MM.1S (cell line): ENCODE measurements at regions not wholly inside any gene's neighbourhood (a gene's known extent, or its start where the extent isn't known, plus 50 kb on each side); places are given as distances from the start of the nearest gene placed in this dataset.

ENCODE experiments used
- DNase-seq: peaks from one replicate; pipeline ENCODE4 v3.0.0-alpha.2; 2015
- H2AFZ ChIP-seq: fragments of 300-600 bp; sonication (generic); 2 replicates; pipeline ENCODE4 v1.6.0; 2016; ENCODE audit warnings: antibody characterized with exemption, low read length
- H3F3A ChIP-seq: fragments of 300-600 bp; sonication (generic); 2 replicates; pipeline ENCODE4 v1.6.1; 2016; ENCODE audit warnings: mild to moderate bottlenecking, antibody characterized with exemption, low read length, moderate library complexity, mixed read lengths; ENCODE audit not compliant: insufficient read depth
- H3K27ac ChIP-seq: fragments of 300-600 bp; sonication (generic); 2 replicates; pipeline ENCODE4 v1.5.1; 2016; ENCODE audit warnings: mild to moderate bottlenecking, low read length
- H3K27me3 ChIP-seq: fragments of 300-600 bp; sonication (generic); replicated peaks from 2 replicates; pipeline ENCODE4 v1.6.0; 2016; ENCODE audit warnings: low read length; ENCODE audit not compliant: insufficient read depth
- H3K36me3 ChIP-seq: fragments of 300-600 bp; sonication (generic); replicated peaks from 2 replicates; pipeline ENCODE4 v1.6.1; 2016; ENCODE audit warnings: mild to moderate bottlenecking, low read length, mixed read lengths; ENCODE audit not compliant: insufficient read depth
- H3K4me1 ChIP-seq: fragments of 300-600 bp; sonication (generic); 2 replicates; pipeline ENCODE4 v1.6.1; 2016; ENCODE audit warnings: low read length, mixed read lengths
- H3K4me2 ChIP-seq: fragments of 300-600 bp; sonication (generic); 2 replicates; pipeline ENCODE4 v1.6.0; 2016; ENCODE audit warnings: low read depth, low read length
- H3K4me3 ChIP-seq: fragments of 300-600 bp; sonication (generic); 2 replicates; pipeline ENCODE4 v1.5.1; 2016; ENCODE audit warnings: low read length, mixed read lengths
- H3K79me2 ChIP-seq: fragments of 300-600 bp; sonication (generic); 2 replicates; pipeline ENCODE4 v1.6.1; 2016; ENCODE audit warnings: mixed run types, low read length, mixed read lengths
- H3K9ac ChIP-seq: fragments of 300-600 bp; sonication (generic); 2 replicates; pipeline ENCODE4 v1.6.1; 2016; ENCODE audit warnings: low read length, mixed read lengths
- H3K9me2 ChIP-seq: fragments of 300-600 bp; sonication (generic); replicated peaks from 2 replicates; pipeline ENCODE4 v1.6.1; 2016; ENCODE audit warnings: mild to moderate bottlenecking, low read length, mixed read lengths; ENCODE audit not compliant: insufficient read depth
- H3K9me3 ChIP-seq: fragments of 300-600 bp; sonication (generic); replicated peaks from 2 replicates; pipeline ENCODE4 v1.6.1; 2016; ENCODE audit warnings: mild to moderate bottlenecking, low read length, mixed read lengths; ENCODE audit not compliant: insufficient read depth
- H4K20me1 ChIP-seq: fragments of 300-600 bp; sonication (generic); 2 replicates; pipeline ENCODE4 v1.6.1; 2016; ENCODE audit warnings: mild to moderate bottlenecking, low read length, moderate library complexity, mixed read lengths; ENCODE audit not compliant: insufficient read depth
- EZH2 ChIP-seq: fragments of 300-600 bp; sonication (generic); optimal IDR thresholded peaks from 2 replicates; pipeline ENCODE3; 2017; ENCODE audit warnings: low read depth, mild to moderate bottlenecking, antibody characterized with exemption, low read length, mixed read lengths
- EZH2phosphoT487 ChIP-seq: fragments of 300-600 bp; sonication (generic); IDR thresholded peaks from 2 replicates; pipeline ENCODE4 v1.6.1; 2018; ENCODE audit warnings: antibody characterized with exemption, low read length
- TF ChIP-seq, protein P1 (sequence below): fragments of 300-600 bp; sonication (generic); IDR thresholded peaks from 2 replicates; pipeline ENCODE4 v1.5.1; 2016; ENCODE audit warnings: antibody characterized with exemption, low read length, mixed read lengths

DNA sequence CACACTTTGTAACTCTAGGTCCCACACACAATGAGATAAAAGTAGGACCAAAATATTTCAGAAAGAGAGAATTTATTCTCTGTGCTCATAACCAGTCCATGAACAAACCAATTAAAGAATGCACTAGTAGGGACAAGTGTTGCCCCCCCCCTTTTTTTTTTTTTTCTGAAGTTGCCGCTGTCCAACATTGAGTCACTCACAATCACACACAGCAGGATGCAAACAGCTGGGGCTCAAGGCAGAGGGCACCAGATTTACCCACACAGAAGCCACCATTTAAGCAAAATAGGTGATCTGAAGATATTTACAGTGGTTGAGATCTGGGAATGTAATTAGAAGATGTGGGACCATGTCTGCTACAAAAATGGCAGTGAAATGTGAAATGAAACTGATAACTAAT lies 850.9 kb upstream of the SLIT2 start:
- Histone ChIP-seq H3K4me3 (no peak overlapping the region), H2AFZ (no peak overlapping the region), H3K9me2 (no peaks in the 10 kb centered on the region), H3K27ac (no peak overlapping the region), H3F3A (no peaks in the 10 kb centered on the region), H3K79me2 (no peaks in the 10 kb centered on the region), H3K4me2 (no peak overlapping the region), H3K9ac (no peak overlapping the region), H4K20me1 (no peaks in the 10 kb centered on the region), H3K9me3 (no peaks in the 10 kb centered on the region), H3K36me3 (no peaks in the 10 kb centered on the region), H3K27me3 (no peaks in the 10 kb centered on the region), H3K4me1 (no peaks in the 10 kb centered on the region)
- no peak for TF ChIP-seq EZH2
- TF ChIP-seq, protein P1, sequence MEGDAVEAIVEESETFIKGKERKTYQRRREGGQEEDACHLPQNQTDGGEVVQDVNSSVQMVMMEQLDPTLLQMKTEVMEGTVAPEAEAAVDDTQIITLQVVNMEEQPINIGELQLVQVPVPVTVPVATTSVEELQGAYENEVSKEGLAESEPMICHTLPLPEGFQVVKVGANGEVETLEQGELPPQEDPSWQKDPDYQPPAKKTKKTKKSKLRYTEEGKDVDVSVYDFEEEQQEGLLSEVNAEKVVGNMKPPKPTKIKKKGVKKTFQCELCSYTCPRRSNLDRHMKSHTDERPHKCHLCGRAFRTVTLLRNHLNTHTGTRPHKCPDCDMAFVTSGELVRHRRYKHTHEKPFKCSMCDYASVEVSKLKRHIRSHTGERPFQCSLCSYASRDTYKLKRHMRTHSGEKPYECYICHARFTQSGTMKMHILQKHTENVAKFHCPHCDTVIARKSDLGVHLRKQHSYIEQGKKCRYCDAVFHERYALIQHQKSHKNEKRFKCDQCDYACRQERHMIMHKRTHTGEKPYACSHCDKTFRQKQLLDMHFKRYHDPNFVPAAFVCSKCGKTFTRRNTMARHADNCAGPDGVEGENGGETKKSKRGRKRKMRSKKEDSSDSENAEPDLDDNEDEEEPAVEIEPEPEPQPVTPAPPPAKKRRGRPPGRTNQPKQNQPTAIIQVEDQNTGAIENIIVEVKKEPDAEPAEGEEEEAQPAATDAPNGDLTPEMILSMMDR: no peak
- no peak for TF ChIP-seq EZH2phosphoT487
- no peak for DNase-seq

DNA sequence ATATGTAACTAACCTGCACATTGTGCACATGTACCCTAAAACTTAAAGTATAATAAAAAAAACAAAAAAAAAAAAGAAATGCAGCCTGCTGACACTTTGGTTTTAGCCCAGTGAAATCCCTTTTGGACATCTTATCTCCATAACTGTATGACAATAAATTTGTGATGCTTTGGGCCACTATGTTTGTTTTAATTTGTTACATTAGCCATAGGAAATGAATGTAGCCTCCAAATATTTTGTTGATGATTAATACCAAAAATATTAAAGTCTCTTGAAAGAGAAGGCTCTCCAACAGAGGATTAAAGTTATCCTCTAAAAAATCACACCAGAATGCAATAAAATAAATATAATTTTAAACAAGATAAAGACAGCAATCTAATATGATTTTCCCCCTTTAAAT lies 852.7 kb upstream of the SLIT2 start:
- DNase-seq: no peak
- no peak overlapping the region for H3K4me2 ChIP-seq
- H3K4me3 ChIP-seq: no peak overlapping the region

DNA sequence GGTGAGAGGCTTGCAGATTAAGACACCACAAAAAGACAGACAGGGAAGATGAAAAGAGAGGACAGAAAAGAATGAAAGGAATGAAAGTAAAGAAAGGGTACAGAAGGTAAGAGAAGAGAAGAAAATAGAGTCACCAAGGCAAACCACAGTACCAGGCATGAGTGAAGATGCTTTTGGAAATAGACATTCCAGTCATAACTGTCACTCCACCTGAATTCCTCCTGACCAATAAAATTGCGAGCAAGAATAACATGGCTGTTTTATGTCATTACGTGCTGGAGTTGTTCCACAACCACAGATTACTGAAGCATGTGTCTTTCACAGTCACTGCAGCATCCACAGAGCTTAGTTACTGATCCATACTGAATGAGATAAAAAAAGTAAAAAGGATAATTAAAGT lies 864.9 kb upstream of the SLIT2 start:
- Histone ChIP-seq H3K9me2 (no peaks in the 10 kb centered on the region), H3K9ac (no peak overlapping the region), H3K4me3 (no peak overlapping the region), H3K27ac (no peak overlapping the region), H3K9me3 (no peaks in the 10 kb centered on the region), H2AFZ (no peak overlapping the region), H3K4me1 (no peaks in the 10 kb centered on the region), H3K79me2 (no peaks in the 10 kb centered on the region), H3F3A (no peaks in the 10 kb centered on the region), H4K20me1 (no peaks in the 10 kb centered on the region), H3K36me3 (no peaks in the 10 kb centered on the region), H3K4me2 (no peak overlapping the region), H3K27me3 (no peaks in the 10 kb centered on the region)
- TF ChIP-seq, protein P1: no peak
- TF ChIP-seq EZH2: no peak
- no peak for TF ChIP-seq EZH2phosphoT487
- no peak for DNase-seq

More for the DNA sequence above, 852.7 kb upstream of the SLIT2 start:
- TF ChIP-seq EZH2 (no peak), EZH2phosphoT487 (no peak)
- TF ChIP-seq, protein P1: no peak
- Histone ChIP-seq H3K27ac (no peak overlapping the region), H4K20me1 (no peaks in the 10 kb centered on the region), H3K79me2 (no peaks in the 10 kb centered on the region), H3K9ac (no peak overlapping the region), H3K9me3 (no peaks in the 10 kb centered on the region), H3K27me3 (no peaks in the 10 kb centered on the region), H2AFZ (no peak overlapping the region), H3F3A (no peaks in the 10 kb centered on the region), H3K36me3 (no peaks in the 10 kb centered on the region), H3K9me2 (no peaks in the 10 kb centered on the region), H3K4me1 (no peaks in the 10 kb centered on the region)
